NB4 (cell line): ENCODE measurements at regions not wholly inside any gene's neighbourhood (a gene's known extent, or its start where the extent isn't known, plus 50 kb on each side); places are given as distances from the start of the nearest gene placed in this dataset.
"Not testable (repeated sequence)": the region's sequence is repeated elsewhere in the genome, so short reads cannot be mapped to it uniquely, and the experiment has no call there.

Source experiments
- DNase-seq: peaks from one replicate; pipeline ENCODE4 v3.0.0; 2010; ENCODE audit warnings: low read depth
- H3K4me3 ChIP-seq: one replicate; pipeline ENCODE4 v1.5.1; 2011; ENCODE audit warnings: mild to moderate bottlenecking, low read depth, low read length, moderate library complexity
- MYC ChIP-seq: IDR thresholded peaks from 2 replicates; pipeline ENCODE4 v1.6.1; 2011; ENCODE audit warnings: low read depth, low read length
- POLR2A ChIP-seq: IDR thresholded peaks from 2 replicates; pipeline ENCODE4 v1.6.1; 2011; ENCODE audit warnings: mild to moderate bottlenecking; ENCODE audit not compliant: insufficient read length; ENCODE audit errors: extremely low read depth
- TF ChIP-seq, protein P1 (sequence below): IDR thresholded peaks from one replicate; pipeline ENCODE4 v1.5.1; 2012; ENCODE audit warnings: low read depth, low read length
- TF ChIP-seq, protein P2 (sequence below): IDR thresholded peaks from 2 replicates; pipeline ENCODE4 v1.6.1; 2011; ENCODE audit warnings: low read depth, low read length

DNA sequence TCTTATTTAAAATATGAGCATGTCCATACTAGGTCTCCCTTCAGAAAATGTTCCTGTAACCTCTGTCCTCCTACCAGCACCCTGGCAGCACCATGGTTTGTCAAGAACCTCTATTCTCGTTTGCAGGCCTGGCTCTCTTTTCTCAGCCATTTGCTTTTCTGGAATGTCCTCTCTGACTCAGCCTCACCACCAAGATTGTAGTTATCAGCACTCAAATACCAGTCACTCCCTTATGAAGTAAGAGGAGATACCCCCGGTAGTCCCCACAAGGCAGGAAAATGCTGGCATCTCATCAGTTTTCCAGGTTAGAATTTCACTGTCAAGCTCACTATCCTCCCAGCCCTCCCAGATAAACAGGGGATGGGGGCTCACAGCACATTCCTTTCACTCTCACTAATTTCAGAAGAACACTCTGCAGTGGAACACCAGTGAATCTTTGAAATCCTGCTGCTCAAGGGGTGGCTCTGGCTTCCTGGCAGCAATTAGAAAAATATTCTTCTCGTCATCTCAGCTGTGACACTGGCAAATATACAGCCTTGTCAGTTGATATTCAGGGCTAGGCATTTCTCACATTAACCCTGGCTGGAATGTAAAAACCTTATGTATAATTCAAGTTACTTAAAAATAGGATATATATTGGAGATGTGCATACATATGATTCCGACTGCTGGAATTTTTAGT lies 129.2 kb downstream of the TBX18 start:
- DNase-seq = no peak
- TF ChIP-seq, protein P1, sequence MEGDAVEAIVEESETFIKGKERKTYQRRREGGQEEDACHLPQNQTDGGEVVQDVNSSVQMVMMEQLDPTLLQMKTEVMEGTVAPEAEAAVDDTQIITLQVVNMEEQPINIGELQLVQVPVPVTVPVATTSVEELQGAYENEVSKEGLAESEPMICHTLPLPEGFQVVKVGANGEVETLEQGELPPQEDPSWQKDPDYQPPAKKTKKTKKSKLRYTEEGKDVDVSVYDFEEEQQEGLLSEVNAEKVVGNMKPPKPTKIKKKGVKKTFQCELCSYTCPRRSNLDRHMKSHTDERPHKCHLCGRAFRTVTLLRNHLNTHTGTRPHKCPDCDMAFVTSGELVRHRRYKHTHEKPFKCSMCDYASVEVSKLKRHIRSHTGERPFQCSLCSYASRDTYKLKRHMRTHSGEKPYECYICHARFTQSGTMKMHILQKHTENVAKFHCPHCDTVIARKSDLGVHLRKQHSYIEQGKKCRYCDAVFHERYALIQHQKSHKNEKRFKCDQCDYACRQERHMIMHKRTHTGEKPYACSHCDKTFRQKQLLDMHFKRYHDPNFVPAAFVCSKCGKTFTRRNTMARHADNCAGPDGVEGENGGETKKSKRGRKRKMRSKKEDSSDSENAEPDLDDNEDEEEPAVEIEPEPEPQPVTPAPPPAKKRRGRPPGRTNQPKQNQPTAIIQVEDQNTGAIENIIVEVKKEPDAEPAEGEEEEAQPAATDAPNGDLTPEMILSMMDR = no peak
- TF ChIP-seq POLR2A (no peak), MYC (no peak)
- TF ChIP-seq, protein P2, sequence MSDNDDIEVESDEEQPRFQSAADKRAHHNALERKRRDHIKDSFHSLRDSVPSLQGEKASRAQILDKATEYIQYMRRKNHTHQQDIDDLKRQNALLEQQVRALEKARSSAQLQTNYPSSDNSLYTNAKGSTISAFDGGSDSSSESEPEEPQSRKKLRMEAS = no peak
- H3K4me3 ChIP-seq = no peak overlapping the region

DNA sequence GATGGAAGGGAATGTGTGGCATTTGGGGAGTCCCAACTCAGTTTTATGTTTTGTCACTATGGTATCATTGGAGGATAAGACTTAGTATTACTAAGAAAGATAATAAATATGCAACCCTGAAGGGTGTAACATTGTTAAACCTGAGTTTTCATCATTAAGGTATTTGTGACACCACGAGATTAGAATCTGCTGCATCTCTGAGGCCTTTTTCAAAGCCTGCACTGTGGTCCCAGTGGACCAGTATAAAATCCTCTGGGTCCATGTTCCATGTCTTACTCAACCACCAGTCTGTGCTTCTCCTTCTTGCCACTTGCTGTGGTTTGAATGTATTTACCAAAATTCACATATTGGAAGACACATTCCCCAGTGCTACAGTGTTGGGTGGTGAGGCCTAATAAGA lies 130.6 kb downstream of the TBX18 start:
- H3K4me3 ChIP-seq = no peak overlapping the region
- no peak for TF ChIP-seq POLR2A
- TF ChIP-seq, protein P2 = no peak
- TF ChIP-seq, protein P1 = no peak
- no peak for TF ChIP-seq MYC

DNA sequence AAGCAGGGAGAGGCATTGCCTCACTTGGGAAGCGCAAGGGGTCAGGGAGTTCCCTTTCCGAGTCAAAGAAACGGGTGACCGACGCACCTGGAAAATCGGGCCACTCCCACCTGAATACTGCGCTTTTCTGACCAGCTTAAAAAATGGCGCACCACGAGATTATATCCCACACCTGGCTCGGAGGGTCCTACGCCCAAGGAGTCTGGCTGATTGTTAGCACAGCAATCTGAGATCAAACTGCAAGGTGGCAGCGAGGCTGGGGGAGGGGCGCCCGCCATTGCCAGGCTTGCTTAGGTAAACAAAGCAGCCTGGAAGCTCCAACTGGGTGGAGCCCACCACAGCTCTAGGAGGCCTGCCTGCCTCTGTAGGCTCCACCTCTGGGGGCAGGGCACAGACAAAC lies 137.9 kb downstream of the TBX18 start:
- not testable (repeated sequence) for H3K4me3 ChIP-seq, DNase-seq

More for the DNA sequence above, 130.6 kb downstream of the TBX18 start:
- DNase-seq = no peak

DNA sequence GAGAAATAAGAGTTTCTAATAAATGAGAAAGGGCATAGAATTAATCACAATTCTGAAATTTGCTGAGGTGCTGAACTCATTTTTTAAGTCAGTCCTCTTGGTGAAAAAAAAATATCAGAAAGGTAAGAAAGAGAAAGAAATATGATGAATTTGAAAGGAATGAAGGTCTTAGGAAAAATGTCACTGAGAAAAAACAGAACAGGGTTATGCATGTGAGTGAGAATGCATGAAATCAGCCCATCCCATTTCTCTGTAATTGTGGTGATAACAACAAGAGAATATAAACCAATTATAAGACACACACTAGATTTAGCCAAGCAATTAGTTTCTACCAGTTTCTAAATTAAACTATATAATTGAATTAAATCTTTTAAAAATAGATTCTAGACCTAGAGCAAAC lies 138.9 kb downstream of the TBX18 start:
- no peak for DNase-seq
- H3K4me3 ChIP-seq = no peak overlapping the region
- TF ChIP-seq MYC (no peak), POLR2A (no peak)
- TF ChIP-seq, protein P1 = no peak
- TF ChIP-seq, protein P2 = no peak

DNA sequence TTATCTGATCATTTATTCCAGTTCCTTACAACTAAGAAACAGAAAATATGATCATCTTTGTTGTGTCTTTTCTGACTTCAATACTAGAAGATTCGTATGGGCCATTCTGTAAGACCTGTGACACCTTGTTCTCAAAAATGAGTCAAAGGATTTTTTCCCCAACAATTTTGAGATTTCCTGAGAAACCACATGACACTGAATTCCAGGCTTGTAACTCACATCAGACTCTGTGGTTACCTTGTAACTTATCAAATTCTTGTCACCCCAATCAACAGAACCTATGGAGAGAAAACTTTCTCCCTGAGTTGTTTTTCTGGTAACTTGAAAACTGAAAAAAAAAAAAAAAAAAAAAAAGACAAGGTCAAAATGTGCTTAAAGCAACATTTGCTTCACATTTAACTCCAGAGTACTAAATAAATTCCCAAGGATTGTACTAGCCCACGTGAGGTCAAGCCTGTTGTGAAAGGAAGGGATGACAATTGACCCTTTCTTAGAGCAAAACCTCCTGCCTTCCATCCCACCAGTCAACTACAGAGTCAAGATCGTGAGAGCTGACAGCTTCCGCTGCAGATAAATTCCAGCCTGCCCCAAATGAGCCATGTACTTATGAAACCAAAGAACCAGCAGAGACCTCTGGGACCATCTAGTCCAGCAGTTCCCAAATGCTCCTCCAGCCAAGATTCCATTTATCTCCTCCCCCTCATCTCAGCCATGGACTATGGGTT lies 140.3 kb downstream of the TBX18 start:
- H3K4me3 ChIP-seq = no peak overlapping the region
- DNase-seq = no peak
- TF ChIP-seq, protein P1 = no peak
- TF ChIP-seq MYC (no peak), POLR2A (no peak)
- TF ChIP-seq, protein P2 = no peak

DNA sequence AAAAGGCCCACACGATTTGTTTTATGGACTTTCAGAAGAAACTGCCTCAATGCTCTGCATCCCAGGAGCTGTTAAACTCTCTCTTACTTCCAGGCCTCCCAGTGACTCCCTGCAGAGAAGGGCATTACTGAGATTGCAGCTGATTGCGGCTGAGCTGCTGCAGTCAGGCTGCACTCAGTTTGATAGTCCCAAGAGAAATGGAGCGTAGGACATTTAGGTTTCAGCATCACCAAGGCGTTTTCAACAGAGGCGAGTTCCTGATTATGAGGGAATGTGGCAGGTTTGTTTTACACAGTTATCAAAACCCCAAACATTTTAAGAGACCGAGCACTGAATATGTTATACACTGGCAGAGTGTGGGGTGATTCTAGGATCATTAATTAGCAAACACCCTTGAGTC lies 145.6 kb downstream of the TBX18 start:
- TF ChIP-seq MYC (no peak), POLR2A (no peak)
- TF ChIP-seq, protein P2 = no peak
- DNase-seq = no peak
- no peak overlapping the region for H3K4me3 ChIP-seq
